ENCODE measurements at regions not wholly inside any gene's neighbourhood (a gene's known extent, or its start where the extent isn't known, plus 50 kb on each side); places are given as distances from the start of the nearest gene placed in this dataset.
A peak's percentile ranks its signal among the peaks of the same experiment; 100 is the strongest.

GRCh38 chr12:46960681-46961080, 118.7 kb upstream of the PCED1B start:
- H3K9ac ChIP-seq (ENCODE audit: low read length), result no peak overlapping the region
- H2AFZ ChIP-seq (ENCODE audit: low read length), result no peak overlapping the region
- no peak for TF ChIP-seq EZH2 (IDR thresholded peaks at IDR 0.05; ENCODE audit: low read length, unreplicated experiment)
- no peak for TF ChIP-seq CTCF (conservative IDR thresholded peaks at IDR 0.05; ENCODE audit: low read depth, low read length)
- no peak for TF ChIP-seq EZH2phosphoT487 (IDR thresholded peaks at IDR 0.05; ENCODE audit: borderline replicate concordance, low read length)
- BruUV-seq (replicated peaks), result no TSS peak
- no peaks in the 10 kb centered on the region for H3K79me2 ChIP-seq (ENCODE audit: low read length)
- H4K20me1 ChIP-seq (ENCODE audit: low read length), result no peaks in the 10 kb centered on the region
- no peak overlapping the region for H3K27ac ChIP-seq (ENCODE audit: low read length)
- H3K4me3 ChIP-seq (ENCODE audit: low read length), result no peak overlapping the region
- ChIA-PET POLR2A (ENCODE audit: unreplicated experiment) (no interaction called here), CTCF (no interaction called here)
- peaks cover 10% of the 10 kb centered on the region for H3F3A ChIP-seq (ENCODE audit: low read length, unreplicated experiment)
- H3K36me3 ChIP-seq (ENCODE audit: low read depth, low read length), result no peaks in the 10 kb centered on the region
- H3K4me2 ChIP-seq (ENCODE audit: low read length), result no peak overlapping the region
- peaks cover 35% of the 10 kb centered on the region for H3K4me1 ChIP-seq (ENCODE audit: insufficient read depth, low read length)
- H3K9me3 ChIP-seq (ENCODE audit: low read length), result no peaks in the 10 kb centered on the region
- intact Hi-C loops (cut with micrococcal nuclease), result no loop called here
- no peak for DNase-seq
- no peaks in the 10 kb centered on the region for H3K27me3 ChIP-seq (ENCODE audit: low read length)
- H3K9me2 ChIP-seq (replicated peaks; ENCODE audit: low read length), result no peaks in the 10 kb centered on the region
- ATAC-seq, result no peak

GRCh38 chr12:46963191-46963590, 116.2 kb upstream of the PCED1B start:
- Histone ChIP-seq H3K4me2 (ENCODE audit: low read length) (no peak overlapping the region), H3K4me1 (ENCODE audit: insufficient read depth, low read length) (peaks cover 33% of the 10 kb centered on the region), H3F3A (ENCODE audit: low read length, unreplicated experiment) (peaks cover 10% of the 10 kb centered on the region), H3K36me3 (ENCODE audit: low read depth, low read length) (no peaks in the 10 kb centered on the region), H3K9me3 (ENCODE audit: low read length) (no peaks in the 10 kb centered on the region), H3K27me3 (ENCODE audit: low read length) (no peaks in the 10 kb centered on the region), H2AFZ (ENCODE audit: low read length) (no peak overlapping the region), H3K4me3 (ENCODE audit: low read length) (no peak overlapping the region), H3K9ac (ENCODE audit: low read length) (no peak overlapping the region), H3K27ac (ENCODE audit: low read length) (no peak overlapping the region), H3K79me2 (ENCODE audit: low read length) (no peaks in the 10 kb centered on the region), H3K9me2 (replicated peaks; ENCODE audit: low read length) (no peaks in the 10 kb centered on the region), H4K20me1 (ENCODE audit: low read length) (no peaks in the 10 kb centered on the region)
- ATAC-seq, result no peak
- DNase-seq, result no peak
- intact Hi-C loops (cut with micrococcal nuclease), result no loop called here
- no TSS peak for BruUV-seq (replicated peaks)
- TF ChIP-seq EZH2 (IDR thresholded peaks at IDR 0.05; ENCODE audit: low read length, unreplicated experiment), result no peak
- TF ChIP-seq CTCF (conservative IDR thresholded peaks at IDR 0.05; ENCODE audit: low read depth, low read length), result no peak
- TF ChIP-seq EZH2phosphoT487 (IDR thresholded peaks at IDR 0.05; ENCODE audit: borderline replicate concordance, low read length), result no peak
- POLR2A ChIA-PET (ENCODE audit: unreplicated experiment), result no interaction called here
- CTCF ChIA-PET, result no interaction called here

GRCh38 chr12:46963977-46964971, 115.1 kb upstream of the PCED1B start:
- intact Hi-C loops (cut with micrococcal nuclease), result no loop called here
- BruUV-seq (replicated peaks), result no TSS peak
- peak; percentile 59 for DNase-seq

More at GRCh38 chr12:46963977-46964971, 115.1 kb upstream of the PCED1B start:
- Histone ChIP-seq H3F3A (ENCODE audit: low read length, unreplicated experiment) (no peaks in the 10 kb centered on the region), H3K4me1 (ENCODE audit: insufficient read depth, low read length) (peaks cover 22% of the 10 kb centered on the region), H4K20me1 (ENCODE audit: low read length) (no peaks in the 10 kb centered on the region), H3K9ac (ENCODE audit: low read length) (no peak overlapping the region), H3K9me3 (ENCODE audit: low read length) (no peaks in the 10 kb centered on the region), H3K27me3 (ENCODE audit: low read length) (no peaks in the 10 kb centered on the region), H3K27ac (ENCODE audit: low read length) (no peak overlapping the region), H2AFZ (ENCODE audit: low read length) (no peak overlapping the region), H3K4me2 (ENCODE audit: low read length) (no peak overlapping the region; the same call in 1 of the 2 replicates), H3K36me3 (ENCODE audit: low read depth, low read length) (no peaks in the 10 kb centered on the region), H3K79me2 (ENCODE audit: low read length) (no peaks in the 10 kb centered on the region), H3K9me2 (replicated peaks; ENCODE audit: low read length) (no peaks in the 10 kb centered on the region), H3K4me3 (ENCODE audit: low read length) (no peak overlapping the region)
- ChIA-PET POLR2A (ENCODE audit: unreplicated experiment) (no interaction called here), CTCF (no interaction called here)
- no peak for ATAC-seq
- TF ChIP-seq EZH2 (IDR thresholded peaks at IDR 0.05; ENCODE audit: low read length, unreplicated experiment) (no peak), CTCF (conservative IDR thresholded peaks at IDR 0.05; ENCODE audit: low read depth, low read length) (no peak), EZH2phosphoT487 (IDR thresholded peaks at IDR 0.05; ENCODE audit: borderline replicate concordance, low read length) (no peak)

Measured in PC-3 (cell line).